B cell (primary cell): ENCODE measurements at regions not wholly inside any gene's neighbourhood (a gene's known extent, or its start where the extent isn't known, plus 50 kb on each side); places are given as distances from the start of the nearest gene placed in this dataset.
"Not testable (repeated sequence)": the region's sequence is repeated elsewhere in the genome, so short reads cannot be mapped to it uniquely, and the experiment has no call there.

Experiments used
- EZH2 ChIP-seq: IDR thresholded peaks from 2 replicates; pipeline ENCODE4 v1.6.1; 2012; ENCODE audit warnings: borderline replicate concordance, low read depth, mild to moderate bottlenecking, moderate library complexity, low read length; ENCODE audit not compliant: insufficient read depth, poor library complexity, severe bottlenecking
- TF ChIP-seq, protein P1 (sequence below): fragments of 200-600 bp; IDR thresholded peaks from one replicate; pipeline ENCODE4 v1.8.0; 2022; ENCODE audit warnings: antibody characterized with exemption, mild to moderate bottlenecking

DNA sequence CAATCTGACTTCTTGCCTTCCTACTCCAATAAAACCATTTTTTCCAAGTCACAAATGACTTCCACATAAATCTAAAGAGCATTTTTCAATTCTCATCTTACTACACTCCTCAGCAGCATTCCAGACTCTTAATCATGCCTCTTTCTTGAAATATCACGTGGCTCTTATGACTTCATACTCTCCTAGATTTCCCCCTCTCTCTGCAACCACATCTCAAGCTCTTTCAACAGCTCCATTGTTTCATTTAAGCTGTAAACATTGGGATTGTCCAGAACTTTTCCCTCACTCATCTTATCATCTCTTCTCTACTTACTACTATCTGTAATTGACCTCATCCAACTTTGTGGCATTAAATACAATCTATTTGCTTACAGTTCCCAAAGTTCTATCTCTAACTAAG is 170.6 kb upstream of the POMZP3 start:
- TF ChIP-seq EZH2, result not testable (repeated sequence)
- TF ChIP-seq, protein P1, sequence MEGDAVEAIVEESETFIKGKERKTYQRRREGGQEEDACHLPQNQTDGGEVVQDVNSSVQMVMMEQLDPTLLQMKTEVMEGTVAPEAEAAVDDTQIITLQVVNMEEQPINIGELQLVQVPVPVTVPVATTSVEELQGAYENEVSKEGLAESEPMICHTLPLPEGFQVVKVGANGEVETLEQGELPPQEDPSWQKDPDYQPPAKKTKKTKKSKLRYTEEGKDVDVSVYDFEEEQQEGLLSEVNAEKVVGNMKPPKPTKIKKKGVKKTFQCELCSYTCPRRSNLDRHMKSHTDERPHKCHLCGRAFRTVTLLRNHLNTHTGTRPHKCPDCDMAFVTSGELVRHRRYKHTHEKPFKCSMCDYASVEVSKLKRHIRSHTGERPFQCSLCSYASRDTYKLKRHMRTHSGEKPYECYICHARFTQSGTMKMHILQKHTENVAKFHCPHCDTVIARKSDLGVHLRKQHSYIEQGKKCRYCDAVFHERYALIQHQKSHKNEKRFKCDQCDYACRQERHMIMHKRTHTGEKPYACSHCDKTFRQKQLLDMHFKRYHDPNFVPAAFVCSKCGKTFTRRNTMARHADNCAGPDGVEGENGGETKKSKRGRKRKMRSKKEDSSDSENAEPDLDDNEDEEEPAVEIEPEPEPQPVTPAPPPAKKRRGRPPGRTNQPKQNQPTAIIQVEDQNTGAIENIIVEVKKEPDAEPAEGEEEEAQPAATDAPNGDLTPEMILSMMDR, result not testable (repeated sequence)
